D721Med (cell line): ENCODE measurements at regions not wholly inside any gene's neighbourhood (a gene's known extent, or its start where the extent isn't known, plus 50 kb on each side); places are given as distances from the start of the nearest gene placed in this dataset.
"Not testable (repeated sequence)": the region's sequence is repeated elsewhere in the genome, so short reads cannot be mapped to it uniquely, and the experiment has no call there.

Experiments used
- DNase-seq: peaks from one replicate; pipeline ENCODE4 v3.0.0; 2011; ENCODE audit warnings: low spot score; ENCODE audit not compliant: insufficient read length
- FAIRE-seq: peaks from 2 replicates; lab custom pipeline; 2011; peaks lifted over from hg19 to GRCh38; lab: Jason Lieb, UNC
- TF ChIP-seq, protein P1 (sequence below): IDR thresholded peaks from 2 replicates; pipeline ENCODE4 v1.5.1; 2012; ENCODE audit warnings: mild to moderate bottlenecking, control low read depth; ENCODE audit not compliant: insufficient read depth; ENCODE audit errors: missing control alignments

DNA sequence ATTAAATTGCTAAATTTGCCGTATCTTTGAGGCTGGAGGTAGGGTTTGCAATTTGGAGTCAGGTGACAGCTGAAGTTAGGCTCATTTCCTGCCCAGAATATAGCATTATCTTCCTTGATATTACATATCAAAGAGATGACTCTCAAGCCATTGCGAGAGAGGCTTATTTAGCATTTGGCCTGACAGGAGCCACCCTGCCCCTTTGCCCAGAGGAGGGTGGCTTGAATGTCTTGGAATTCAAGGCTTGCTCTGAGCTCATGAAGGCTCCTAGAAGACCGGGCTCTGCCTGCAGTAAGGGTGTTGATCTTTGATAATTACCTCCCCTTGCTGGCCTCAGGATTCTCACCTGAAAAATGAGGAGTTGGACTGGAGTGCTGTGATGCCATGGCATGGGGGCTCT, 251.4 kb upstream of the C2CD4B start:
- no peak for FAIRE-seq
- TF ChIP-seq, protein P1, sequence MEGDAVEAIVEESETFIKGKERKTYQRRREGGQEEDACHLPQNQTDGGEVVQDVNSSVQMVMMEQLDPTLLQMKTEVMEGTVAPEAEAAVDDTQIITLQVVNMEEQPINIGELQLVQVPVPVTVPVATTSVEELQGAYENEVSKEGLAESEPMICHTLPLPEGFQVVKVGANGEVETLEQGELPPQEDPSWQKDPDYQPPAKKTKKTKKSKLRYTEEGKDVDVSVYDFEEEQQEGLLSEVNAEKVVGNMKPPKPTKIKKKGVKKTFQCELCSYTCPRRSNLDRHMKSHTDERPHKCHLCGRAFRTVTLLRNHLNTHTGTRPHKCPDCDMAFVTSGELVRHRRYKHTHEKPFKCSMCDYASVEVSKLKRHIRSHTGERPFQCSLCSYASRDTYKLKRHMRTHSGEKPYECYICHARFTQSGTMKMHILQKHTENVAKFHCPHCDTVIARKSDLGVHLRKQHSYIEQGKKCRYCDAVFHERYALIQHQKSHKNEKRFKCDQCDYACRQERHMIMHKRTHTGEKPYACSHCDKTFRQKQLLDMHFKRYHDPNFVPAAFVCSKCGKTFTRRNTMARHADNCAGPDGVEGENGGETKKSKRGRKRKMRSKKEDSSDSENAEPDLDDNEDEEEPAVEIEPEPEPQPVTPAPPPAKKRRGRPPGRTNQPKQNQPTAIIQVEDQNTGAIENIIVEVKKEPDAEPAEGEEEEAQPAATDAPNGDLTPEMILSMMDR, result no peak
- DNase-seq, result no peak

DNA sequence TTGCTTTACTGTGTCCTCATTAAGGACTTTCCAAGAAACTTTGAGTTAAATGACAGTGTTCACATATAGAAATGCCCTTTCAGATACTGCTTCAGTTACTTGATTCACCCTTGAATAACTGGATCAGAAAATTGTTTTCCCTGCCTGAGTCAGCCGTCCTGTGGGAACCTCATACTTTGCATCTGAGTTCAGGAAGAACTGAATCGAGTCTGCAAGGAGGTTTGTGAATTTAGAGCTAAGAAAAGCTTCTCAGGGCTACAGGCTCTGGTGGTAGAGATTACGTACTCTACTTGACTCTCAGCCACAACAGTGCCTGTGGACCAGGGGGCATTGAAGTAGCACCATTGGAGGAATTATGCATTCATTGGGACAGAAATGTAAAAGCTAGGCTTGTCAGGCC, 252.4 kb upstream of the C2CD4B start:
- no peak for DNase-seq
- TF ChIP-seq, protein P1, result no peak
- FAIRE-seq, result peak; percentile 55

DNA sequence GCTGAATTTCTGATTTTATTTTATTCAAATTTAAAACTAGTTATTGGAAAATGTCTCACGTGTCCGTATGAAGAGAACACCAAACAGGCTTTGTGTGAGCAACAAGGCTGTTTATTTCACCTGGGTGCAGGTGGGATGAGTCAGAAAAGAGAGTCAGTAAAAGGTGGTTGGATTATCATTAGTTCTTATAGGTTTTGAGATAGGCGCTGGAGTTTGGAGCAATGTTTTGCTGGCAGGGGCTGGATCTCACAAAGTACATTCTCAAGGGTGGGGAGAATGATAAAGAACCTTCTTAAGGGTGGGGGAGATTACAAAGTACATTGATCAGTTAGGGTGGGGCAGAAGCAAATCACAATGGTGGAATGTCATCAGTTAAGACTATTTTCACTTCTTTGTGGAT, 253.4 kb upstream of the C2CD4B start:
- not testable (repeated sequence) for DNase-seq, FAIRE-seq

DNA sequence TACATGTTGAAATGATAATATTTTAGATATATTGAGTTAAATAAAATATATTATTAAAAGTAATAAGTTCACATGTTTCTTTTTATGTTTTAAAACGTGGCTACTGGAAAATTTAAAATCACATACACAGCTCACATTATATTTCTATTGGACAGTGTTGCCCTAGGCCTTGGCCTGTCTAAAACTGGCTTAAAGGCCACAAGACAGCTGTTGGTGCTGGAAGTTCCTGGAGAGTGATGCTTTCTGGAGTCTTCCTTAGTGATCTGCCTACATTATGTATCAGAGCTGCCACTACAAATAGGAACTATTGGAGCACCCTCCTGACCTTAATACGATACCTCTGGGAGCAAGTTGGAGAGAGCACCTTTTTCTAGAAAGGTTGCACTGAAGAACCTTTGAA, 254.1 kb upstream of the C2CD4B start:
- FAIRE-seq (no peak), DNase-seq (no peak)
- TF ChIP-seq, protein P1, result no peak

DNA sequence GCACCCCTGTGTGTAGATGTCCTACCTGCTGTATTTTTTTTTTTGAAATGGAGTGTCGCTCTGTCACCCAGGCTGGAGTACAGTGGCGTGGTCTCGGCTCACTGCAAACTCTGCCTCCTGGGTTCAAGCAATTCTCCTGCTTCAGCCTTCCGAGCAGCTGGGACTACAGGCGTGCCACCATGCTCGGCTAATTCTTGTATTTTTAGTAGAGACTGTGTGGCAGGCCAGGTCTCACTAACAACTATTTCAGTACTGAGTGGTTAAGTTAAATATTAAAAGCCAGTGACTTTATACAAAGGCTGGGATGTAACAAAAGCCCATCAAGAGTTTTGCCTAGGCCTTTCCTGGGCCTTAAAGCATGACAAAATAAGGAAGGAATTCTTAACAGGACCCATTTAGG, 255.3 kb upstream of the C2CD4B start:
- DNase-seq, FAIRE-seq: not testable (repeated sequence)

DNA sequence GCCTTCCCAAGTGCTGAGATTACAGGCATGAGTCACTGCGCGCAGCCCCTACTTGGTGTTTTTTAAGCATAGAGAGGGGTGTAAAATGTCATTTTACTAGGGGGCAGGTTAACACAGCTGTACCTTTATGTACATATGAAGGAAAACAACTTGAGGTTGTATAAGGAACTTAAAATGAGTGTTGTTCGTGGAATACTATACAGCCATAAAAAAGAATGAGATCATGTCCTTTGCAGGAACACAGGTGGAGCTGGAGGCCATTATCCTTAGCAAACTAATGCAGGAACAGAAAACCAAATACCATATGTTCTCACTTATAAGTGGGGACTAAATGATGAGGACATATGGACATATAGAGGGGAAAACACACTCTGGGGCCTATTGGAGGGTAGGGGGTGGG, 256.2 kb upstream of the C2CD4B start:
- DNase-seq, result no peak
- TF ChIP-seq, protein P1, result no peak
- no peak for FAIRE-seq

DNA sequence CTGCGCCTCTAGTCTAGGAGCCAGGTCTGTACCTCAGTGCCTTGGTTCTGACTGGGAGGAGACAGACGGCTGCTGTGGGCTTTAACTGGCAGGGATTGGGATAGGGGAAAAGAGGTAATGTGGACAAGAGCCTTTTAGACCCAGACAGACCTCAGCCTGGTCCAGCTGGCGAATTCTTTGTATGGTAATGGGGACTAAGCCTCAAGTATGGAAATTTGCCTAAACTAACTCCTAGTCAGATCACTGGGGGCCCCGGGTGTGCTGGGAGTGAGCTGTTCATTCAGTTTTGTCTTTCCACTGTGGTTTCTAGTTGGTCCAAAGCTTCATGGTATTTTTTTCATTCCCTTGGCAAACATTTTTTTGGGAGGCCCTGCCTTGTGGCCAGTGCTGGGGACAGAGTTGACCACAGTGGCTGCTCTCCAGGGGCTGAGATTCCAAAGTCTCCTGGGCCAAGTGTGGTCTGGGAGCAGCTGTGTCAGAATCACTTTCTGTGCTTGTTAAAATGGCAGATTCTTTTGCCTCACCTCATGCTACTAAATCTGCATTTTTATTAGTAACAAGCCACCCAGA, 261.4 kb upstream of the C2CD4B start:
- no peak for DNase-seq

DNA sequence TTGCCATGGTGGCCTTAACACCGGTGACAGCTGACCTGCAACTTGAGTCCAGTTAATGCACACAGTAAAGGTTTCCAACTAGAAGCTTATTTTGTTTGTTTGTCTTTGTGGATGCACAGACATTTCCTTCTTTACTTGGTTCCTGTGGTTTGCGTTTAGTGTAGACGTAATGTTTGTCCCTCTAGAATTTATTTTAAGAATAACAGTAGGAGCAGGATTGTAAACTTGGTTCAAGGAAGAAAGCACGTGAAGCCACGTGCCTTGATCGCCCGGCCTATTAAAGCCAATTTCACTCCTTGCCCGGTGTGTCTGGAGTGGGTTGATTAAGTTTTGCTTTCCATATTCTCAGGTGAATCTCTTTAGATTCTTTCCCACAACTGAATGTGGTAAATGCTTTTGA, 263.2 kb upstream of the C2CD4B start:
- TF ChIP-seq, protein P1, result no peak
- no peak for DNase-seq
- no peak for FAIRE-seq

More for the DNA sequence above, 261.4 kb upstream of the C2CD4B start:
- FAIRE-seq, result no peak
- TF ChIP-seq, protein P1, result no peak
